DMS53 (cell line): ENCODE measurements at regions not wholly inside any gene's neighbourhood (a gene's known extent, or its start where the extent isn't known, plus 50 kb on each side); places are given as distances from the start of the nearest gene placed in this dataset.

Experiments used
- DNase-seq: peaks from one replicate; lab custom pipeline; 2025; lab: John Stamatoyannopoulos, UW

DNA sequence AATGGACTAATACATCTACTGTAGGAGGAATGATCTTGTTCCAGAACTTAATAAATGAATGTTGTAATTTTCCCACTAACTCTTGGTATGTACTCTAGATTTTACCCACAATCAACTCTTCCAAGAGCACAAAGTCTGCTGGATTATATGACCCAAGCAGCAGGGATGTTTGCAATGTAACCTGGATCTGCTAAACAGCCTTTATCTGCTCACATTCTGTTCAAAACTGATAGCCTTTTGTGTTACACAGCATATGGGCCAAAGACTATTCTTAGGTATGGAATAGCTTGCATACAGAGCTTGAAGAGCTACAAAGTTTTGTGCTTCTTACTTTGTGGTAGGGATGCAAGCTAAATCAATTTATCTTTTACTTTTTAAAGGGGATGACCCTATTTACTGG is 213.7 kb upstream of the DCN start:
- DNase-seq = no peak

- no peak for DNase-seq
Observed at GRCh38 chr12:91395628-91396135, 213.1 kb upstream of the DCN start.

GRCh38 chr12:91394903-91395302 is 212.3 kb upstream of the DCN start:
- no peak for DNase-seq

GRCh38 chr12:91388573-91388972 is 206.0 kb upstream of the DCN start:
- DNase-seq = peak; percentile 19

GRCh38 chr12:91387461-91388134 is 205.0 kb upstream of the DCN start:
- DNase-seq = no peak

GRCh38 chr12:91384806-91385205 is 202.2 kb upstream of the DCN start:
- DNase-seq = no peak

DNA sequence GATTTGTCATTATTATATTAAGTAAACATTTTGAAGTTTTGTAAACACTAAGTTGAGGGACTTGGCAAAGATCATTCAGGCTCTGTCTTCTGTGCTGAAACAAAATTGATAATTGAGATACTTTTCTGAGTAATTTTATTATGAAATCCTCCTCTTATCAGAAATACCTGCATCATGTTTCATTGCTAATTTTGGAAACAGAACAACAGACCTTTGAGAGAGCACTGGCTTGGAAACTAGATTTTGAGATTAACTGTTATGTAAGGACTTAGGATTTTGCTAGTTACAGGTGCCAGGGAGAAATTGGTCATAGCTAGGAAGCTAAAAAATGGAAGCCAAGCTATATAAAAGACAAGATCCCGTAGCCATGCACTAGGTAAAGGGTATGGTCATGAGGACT is 201.7 kb upstream of the DCN start:
- DNase-seq = no peak

GRCh38 chr12:91383099-91383498 is 200.5 kb upstream of the DCN start:
- DNase-seq = no peak

DNA sequence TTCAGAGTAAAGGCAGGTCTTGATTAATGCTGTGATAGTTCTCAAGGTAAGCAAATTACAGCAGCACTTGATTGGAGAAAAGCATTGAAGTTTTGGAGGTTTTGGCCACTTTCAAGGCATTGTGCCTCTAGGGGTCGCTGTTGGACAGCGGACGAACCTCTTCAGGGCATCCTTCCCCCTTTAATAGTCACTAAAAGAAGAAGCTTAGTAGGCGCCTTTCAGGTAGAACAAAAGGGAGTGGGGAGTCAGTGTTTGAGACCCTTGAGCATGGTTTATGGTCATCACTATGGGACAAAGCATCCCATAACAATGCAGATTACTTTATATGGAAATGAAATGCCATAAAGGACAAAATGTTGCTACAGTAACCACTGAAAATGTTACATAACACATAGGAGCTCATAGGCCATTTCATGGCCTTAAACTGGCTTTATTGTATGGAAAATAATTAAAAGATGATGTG is 199.5 kb upstream of the DCN start:
- peak; percentile 89 for DNase-seq

DNA sequence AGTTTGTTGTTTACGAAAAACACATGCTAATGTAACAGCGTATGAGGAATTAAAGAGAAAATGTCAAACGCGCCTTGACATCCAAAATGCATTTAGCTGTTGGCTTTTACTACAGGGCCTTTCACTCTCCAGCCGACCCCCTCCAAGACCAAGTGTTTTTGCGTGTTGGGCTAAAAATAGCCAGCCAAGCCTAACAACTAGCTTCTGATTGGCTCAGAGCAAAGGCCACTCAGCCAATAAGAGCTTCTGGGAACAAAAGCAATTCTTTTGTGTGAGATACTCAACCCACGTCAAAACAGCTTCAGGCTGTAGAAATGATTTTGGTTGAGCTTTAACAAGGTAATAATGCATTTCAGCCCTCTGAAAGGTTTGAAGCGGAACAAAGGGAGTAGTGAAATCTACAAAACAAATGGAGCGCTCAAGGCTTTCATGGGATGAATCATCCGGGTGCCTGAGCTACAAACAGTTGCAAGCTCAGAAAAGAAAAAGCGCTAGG is 198.7 kb upstream of the DCN start:
- DNase-seq = peak; percentile 60

DNA sequence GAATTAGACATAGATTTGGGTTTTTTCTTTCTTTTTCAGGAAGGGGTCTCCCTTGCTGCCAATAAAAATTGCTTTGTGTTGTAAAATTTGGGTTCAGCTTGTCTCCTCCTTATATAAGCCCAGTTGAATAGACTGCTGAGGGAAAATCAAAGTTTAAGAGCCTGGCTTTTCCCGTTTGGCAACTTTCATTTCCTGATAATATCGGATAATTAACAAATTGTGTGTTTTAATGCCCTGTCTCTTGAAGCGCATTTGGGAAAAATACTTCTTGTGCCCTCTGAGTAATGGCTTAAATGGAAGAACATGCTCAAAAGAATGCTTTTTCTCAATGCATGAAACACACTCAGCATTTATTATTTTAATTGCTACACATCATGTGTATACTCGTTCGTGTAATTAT is 198.0 kb upstream of the DCN start:
- no peak for DNase-seq

DNA sequence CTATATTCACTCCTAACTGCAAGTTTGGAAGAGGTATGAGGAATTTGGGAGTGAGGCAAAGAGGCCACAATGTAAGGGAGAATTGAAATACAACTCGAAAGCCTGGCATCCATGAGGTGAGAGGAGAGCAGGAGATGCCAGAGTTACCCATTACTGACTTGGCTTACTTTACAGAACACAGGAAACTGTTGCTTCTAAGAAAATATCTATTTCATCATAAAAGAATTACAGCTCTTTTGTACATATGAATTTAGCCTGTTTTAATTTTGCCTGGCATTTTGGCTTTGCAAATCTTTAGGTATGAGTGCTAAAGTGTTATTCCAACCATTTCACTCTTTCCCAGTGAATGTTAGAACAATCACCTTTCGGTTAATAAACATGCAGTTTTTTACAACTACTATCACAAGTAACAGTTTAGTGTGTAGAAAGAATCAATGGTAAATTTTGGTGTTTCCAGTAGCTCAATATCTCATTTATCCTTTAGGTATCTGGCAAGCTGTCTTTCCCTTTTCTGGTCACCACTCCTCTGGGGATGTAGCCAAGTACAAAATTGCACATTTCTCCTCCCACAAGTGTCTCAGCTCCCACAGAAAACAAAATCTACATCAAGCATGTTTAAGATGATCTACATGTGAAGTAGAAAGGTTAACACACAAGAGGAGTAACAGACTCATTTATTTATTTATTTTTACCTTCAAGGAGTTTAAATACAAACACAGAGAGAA is 196.6 kb upstream of the DCN start:
- DNase-seq = no peak

- DNase-seq = no peak
Observed at GRCh38 chr12:91377436-91377835, 194.8 kb upstream of the DCN start.

GRCh38 chr12:91373086-91373485 is 190.5 kb upstream of the DCN start:
- no peak for DNase-seq

DNA sequence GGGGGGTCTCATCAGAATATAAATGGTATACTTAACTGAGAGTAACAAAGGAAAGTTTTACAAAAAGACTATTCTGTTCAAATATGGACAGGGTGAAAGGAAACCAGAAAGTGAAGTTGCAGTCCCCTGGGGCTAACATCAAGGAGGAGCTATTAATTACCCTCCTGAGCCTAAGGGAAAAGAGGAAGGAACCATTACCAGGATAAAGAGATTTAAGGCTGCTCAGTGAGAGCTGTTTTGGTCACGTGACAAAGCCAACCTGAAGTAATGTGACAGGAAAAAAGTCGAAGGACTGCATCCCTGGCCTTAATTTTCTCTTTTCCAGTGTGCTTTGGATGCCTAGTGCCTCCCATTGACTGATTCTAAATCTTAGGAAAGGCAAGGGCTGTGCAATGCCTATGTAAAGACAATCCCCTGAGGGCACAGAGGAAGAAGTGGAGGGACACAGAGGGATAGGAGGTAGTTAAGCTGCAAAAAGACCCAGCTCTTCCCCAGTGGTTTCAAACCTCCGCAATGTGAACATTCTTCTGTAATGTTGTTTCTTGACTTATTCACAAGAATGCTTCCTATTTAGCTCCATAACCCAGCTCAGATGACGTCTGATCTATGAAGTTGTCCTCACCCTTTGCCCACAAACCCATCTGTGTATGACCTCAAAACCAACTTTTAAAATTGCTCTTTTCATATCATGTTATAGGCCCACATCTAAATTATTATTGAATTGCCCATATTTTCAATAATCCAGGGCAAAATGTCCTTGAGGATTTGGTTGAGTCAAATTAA is 187.7 kb upstream of the DCN start:
- no peak for DNase-seq

- DNase-seq = no peak
Observed at GRCh38 chr12:91368613-91369012, 186.0 kb upstream of the DCN start.

- peak; percentile 50 for DNase-seq
Observed at GRCh38 chr12:91367234-91367849, 184.7 kb upstream of the DCN start.

DNA sequence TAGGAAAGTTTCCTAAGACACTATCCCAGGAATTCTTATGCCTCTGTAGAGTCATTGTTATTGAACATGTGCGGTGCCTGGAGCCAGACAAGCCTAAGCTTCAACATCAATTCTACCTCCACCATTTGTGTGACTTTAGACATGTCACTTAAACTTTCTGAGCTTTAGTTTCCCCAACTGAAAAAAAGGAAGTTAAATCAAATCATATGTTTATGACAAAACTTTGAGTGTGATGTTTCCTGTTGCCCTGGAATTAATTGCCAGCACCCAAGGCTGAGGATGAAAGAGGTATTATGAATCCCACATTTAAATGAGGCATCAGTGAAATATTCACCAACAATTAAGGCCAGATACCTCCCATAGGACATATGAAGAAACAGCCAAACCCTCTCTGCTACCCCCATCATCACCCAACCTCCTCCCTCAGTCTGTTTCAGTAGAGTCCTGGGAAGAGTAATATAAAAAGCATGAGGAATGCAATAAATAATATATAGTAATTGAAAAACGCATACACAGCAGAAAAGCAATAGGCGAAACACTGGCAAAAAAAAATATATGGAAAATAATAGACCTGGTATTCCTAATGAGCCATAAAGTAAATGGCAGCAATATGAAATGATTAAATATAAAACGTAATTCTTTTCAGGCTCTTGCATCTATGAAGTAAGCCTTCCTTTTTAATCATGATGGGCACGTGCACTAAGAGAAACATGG is 182.0 kb upstream of the DCN start:
- DNase-seq = no peak

- peak; percentile 81 for DNase-seq
Observed at GRCh38 chr12:91361864-91362263, 179.2 kb upstream of the DCN start.

DNA sequence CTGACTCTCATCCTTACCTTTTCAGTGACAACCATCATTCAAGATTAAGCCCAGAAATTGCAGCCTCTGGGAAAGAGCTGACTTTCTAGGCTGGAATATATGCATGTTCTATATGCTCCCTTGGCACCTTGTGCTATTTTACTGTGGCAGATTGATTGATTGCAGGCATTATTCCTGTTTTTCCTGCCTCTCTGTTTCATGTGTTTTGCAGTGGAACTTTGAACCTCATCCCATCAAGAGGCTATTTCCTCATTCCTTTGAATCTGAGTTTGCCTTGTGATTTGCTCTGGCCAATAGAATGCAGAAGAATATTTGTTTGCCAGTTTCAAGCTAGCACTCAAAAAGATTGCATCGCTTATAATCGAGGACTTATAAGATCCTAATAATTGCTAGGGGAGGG is 174.8 kb upstream of the DCN start:
- peak; percentile 62 for DNase-seq

DNA sequence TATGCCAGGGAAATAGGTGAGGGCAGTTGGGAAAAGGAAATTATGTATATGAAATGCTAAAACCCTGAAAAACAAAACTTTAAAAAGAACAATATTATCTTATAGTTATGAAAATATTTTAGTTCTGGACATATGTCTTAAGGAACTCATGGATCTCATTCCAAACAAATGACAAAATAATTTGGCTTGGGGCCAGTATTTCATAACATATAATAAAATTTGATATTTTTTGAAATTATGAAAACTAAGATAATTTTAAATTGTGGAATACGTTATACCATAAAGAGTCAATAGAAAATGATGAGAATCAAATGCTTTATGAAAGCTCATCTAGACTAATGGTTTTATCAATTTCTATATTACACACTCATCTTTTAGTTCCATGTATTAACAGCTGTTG is 173.8 kb upstream of the DCN start:
- no peak for DNase-seq
